ENCODE measurements at regions not wholly inside any gene's neighbourhood (a gene's known extent, or its start where the extent isn't known, plus 50 kb on each side); places are given as distances from the start of the nearest gene placed in this dataset.

- TF ChIP-seq, protein P1, sequence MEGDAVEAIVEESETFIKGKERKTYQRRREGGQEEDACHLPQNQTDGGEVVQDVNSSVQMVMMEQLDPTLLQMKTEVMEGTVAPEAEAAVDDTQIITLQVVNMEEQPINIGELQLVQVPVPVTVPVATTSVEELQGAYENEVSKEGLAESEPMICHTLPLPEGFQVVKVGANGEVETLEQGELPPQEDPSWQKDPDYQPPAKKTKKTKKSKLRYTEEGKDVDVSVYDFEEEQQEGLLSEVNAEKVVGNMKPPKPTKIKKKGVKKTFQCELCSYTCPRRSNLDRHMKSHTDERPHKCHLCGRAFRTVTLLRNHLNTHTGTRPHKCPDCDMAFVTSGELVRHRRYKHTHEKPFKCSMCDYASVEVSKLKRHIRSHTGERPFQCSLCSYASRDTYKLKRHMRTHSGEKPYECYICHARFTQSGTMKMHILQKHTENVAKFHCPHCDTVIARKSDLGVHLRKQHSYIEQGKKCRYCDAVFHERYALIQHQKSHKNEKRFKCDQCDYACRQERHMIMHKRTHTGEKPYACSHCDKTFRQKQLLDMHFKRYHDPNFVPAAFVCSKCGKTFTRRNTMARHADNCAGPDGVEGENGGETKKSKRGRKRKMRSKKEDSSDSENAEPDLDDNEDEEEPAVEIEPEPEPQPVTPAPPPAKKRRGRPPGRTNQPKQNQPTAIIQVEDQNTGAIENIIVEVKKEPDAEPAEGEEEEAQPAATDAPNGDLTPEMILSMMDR (IDR thresholded peaks at IDR 0.05 in 2 of 3, conservative IDR thresholded peaks at IDR 0.05 in 1 of 3; ENCODE audit: borderline replicate concordance in 1 of 3, insufficient read depth in 1 of 3, low read depth in 2 of 3, low read length in 2 of 3): no peak
Observed at GRCh38 chr1:218802799-218803198, 370.9 kb upstream of the LYPLAL1 start (continued).

DNA sequence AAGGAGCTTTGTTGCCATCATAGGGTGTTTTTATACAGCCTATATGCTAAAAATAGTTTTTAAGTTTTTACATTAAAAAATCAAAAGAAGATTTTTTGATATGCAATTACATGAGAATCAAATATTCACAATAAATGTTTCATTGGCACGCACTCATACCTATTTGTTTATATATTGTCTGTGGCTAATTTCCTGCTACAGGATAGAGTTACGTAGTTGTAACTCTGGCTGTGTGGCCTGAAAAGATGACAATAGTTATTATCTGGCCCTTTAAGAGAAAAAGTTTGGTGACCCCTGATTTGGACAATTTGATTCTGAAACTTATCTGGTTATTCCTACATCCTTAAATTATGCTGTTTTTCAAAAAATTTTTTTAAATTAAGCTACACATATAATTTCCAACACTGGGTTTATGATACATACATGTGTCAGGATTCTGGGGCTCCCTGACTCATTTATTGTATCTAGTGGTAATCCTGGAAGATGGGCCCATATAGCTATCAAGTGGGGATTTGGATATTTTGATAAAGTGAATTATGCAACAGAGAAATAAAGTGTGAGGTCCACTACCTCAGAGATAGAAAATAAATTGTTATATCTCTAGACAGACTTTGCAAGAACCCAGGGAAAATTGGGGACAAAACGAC lies 370.2 kb upstream of the LYPLAL1 start:
- no peaks in the 10 kb centered on the region for H4K20me1 ChIP-seq (ENCODE audit: insufficient read depth)
- H2AFZ ChIP-seq (ENCODE audit: low read depth, low read length, poor library complexity, severe bottlenecking): peak overlapping the region; percentile 7
- no peaks in the 10 kb centered on the region for H3K27me3 ChIP-seq (ENCODE audit: insufficient read depth, low read length)
- ChIA-PET CTCF (no interaction called here), RAD21 (ENCODE audit: low non-redundant PET in 1 of 2, low total read pairs in 2 of 2, uncharacterized antibody in 2 of 2, unreplicated experiment in 2 of 2) (no interaction called here), POLR2A (no interaction called here)
- H3K27ac ChIP-seq (ENCODE audit: low read depth, low read length): peak overlapping the region; percentile 59; the same call in 1 of the 2 replicates
- ATAC-seq: no peak
- H3K36me3 ChIP-seq (ENCODE audit: control insufficient read depth in 1 of 2, insufficient read depth in 2 of 2, low read length in 2 of 2): no peaks in the 10 kb centered on the region
- peaks cover 6 to 16% of the 10 kb centered on the region in 2 experiments; a peak in 3 of 4 replicates for H3K4me1 ChIP-seq (ENCODE audit: control insufficient read depth in 1 of 2, insufficient read depth in 2 of 2, low read length in 2 of 2)
- TF ChIP-seq SRF (IDR thresholded peaks at IDR 0.05; ENCODE audit: low read depth): no peak
- no peak for TF ChIP-seq ZNF274 (IDR thresholded peaks at IDR 0.05; ENCODE audit: low read depth, low read length)
- TF ChIP-seq ZFX (IDR thresholded peaks at IDR 0.05): no peak
- no peak for TF ChIP-seq SIN3A (IDR thresholded peaks at IDR 0.05; ENCODE audit: low read depth)
- TF ChIP-seq, protein P1 (IDR thresholded peaks at IDR 0.05 in 2 of 3, conservative IDR thresholded peaks at IDR 0.05 in 1 of 3; ENCODE audit: borderline replicate concordance in 1 of 3, insufficient read depth in 1 of 3, low read depth in 2 of 3, low read length in 2 of 3): no peak
- no peak overlapping the region for H3K4me3 ChIP-seq (replicated peaks in 1 of 2; ENCODE audit: low read depth in 1 of 2, low read length in 2 of 2)
- H3K79me2 ChIP-seq (ENCODE audit: insufficient read depth, low read length): no peaks in the 10 kb centered on the region
- DNase-seq (ENCODE audit: low read depth, low spot score): no peak
- BruUV-seq (replicated peaks): no TSS peak
- H3K4me2 ChIP-seq (ENCODE audit: low read length): peak overlapping the region; percentile 58
- H3K9me2 ChIP-seq (ENCODE audit: insufficient read depth): 0 out of 2 replicates have a peak, but pooled peaks cover 4% of the 10 kb centered on the region
- no peak overlapping the region for H3K9ac ChIP-seq (ENCODE audit: low read length)
- intact Hi-C loops (cut with micrococcal nuclease): no loop called here
- H3K9me3 ChIP-seq (ENCODE audit: control insufficient read depth in 1 of 2, insufficient read depth in 1 of 2, low read depth in 1 of 2, low read length in 2 of 2): no peaks in the 10 kb centered on the region
